ENCODE measurements at regions not wholly inside any gene's neighbourhood (a gene's known extent, or its start where the extent isn't known, plus 50 kb on each side); places are given as distances from the start of the nearest gene placed in this dataset.
"Not testable (repeated sequence)": the region's sequence is repeated elsewhere in the genome, so short reads cannot be mapped to it uniquely, and the experiment has no call there.

- not testable (repeated sequence) for DNase-seq (ENCODE audit: low spot score)
These were observed 153.7 kb upstream of the MYRIP start for GRCh38 chr3:39655718-39656117.

GRCh38 chr3:39657075-39657474 is 152.3 kb upstream of the MYRIP start:
- DNase-seq (ENCODE audit: low spot score), result no peak

GRCh38 chr3:39657775-39658174 is 151.6 kb upstream of the MYRIP start:
- DNase-seq (ENCODE audit: low spot score), result no peak

- no peak for DNase-seq (ENCODE audit: low spot score)
These were observed 144.5 kb upstream of the MYRIP start for GRCh38 chr3:39664931-39665330.

GRCh38 chr3:39665441-39665840 is 144.0 kb upstream of the MYRIP start:
- DNase-seq (ENCODE audit: low spot score), result no peak

GRCh38 chr3:39668420-39668819 is 141.0 kb upstream of the MYRIP start:
- peak; percentile 16 for DNase-seq (ENCODE audit: low spot score)

- no peak for DNase-seq (ENCODE audit: low spot score)
These were observed 138.3 kb upstream of the MYRIP start for GRCh38 chr3:39671116-39671515.

- no peak for DNase-seq (ENCODE audit: low spot score)
These were observed 137.8 kb upstream of the MYRIP start for GRCh38 chr3:39671600-39671999.

GRCh38 chr3:39705351-39705900 is 104.0 kb upstream of the MYRIP start:
- no peak for DNase-seq (ENCODE audit: low spot score)

GRCh38 chr3:39707314-39707909 is 102.0 kb upstream of the MYRIP start:
- peak; percentile 33 for DNase-seq (ENCODE audit: low spot score)

- no peak for DNase-seq (ENCODE audit: low spot score)
These were observed 96.9 kb upstream of the MYRIP start for GRCh38 chr3:39712413-39713048.

- DNase-seq (ENCODE audit: low spot score), result not testable (repeated sequence)
These were observed 96.1 kb upstream of the MYRIP start for GRCh38 chr3:39713341-39713740.

- no peak for DNase-seq (ENCODE audit: low spot score)
These were observed 92.6 kb upstream of the MYRIP start for GRCh38 chr3:39716849-39717248.

GRCh38 chr3:39718674-39719595 is 90.5 kb upstream of the MYRIP start:
- DNase-seq (ENCODE audit: low spot score), result no peak

- DNase-seq (ENCODE audit: low spot score), result no peak
These were observed 88.3 kb upstream of the MYRIP start for GRCh38 chr3:39721076-39721475.

- DNase-seq (ENCODE audit: low spot score), result peak; percentile 10
These were observed 85.1 kb upstream of the MYRIP start for GRCh38 chr3:39724233-39724846.

- DNase-seq (ENCODE audit: low spot score), result no peak
These were observed 84.1 kb upstream of the MYRIP start for GRCh38 chr3:39725321-39725720.

GRCh38 chr3:39727415-39727814 is 82.0 kb upstream of the MYRIP start:
- DNase-seq (ENCODE audit: low spot score), result no peak

GRCh38 chr3:39733804-39734203 is 75.6 kb upstream of the MYRIP start:
- no peak for DNase-seq (ENCODE audit: low spot score)

- not testable (repeated sequence) for DNase-seq (ENCODE audit: low spot score)
These were observed 69.8 kb upstream of the MYRIP start for GRCh38 chr3:39739658-39740057.

- no peak for DNase-seq (ENCODE audit: low spot score)
These were observed 64.7 kb upstream of the MYRIP start for GRCh38 chr3:39744746-39745145.

GRCh38 chr3:39748002-39748401 is 61.4 kb upstream of the MYRIP start:
- no peak for DNase-seq (ENCODE audit: low spot score)

Measured in germinal center (tissue), 1 donor.